SIG-M5 treated with dmso at 0.1 percent for 504 hours (cell line): ENCODE measurements at regions not wholly inside any gene's neighbourhood (a gene's known extent, or its start where the extent isn't known, plus 50 kb on each side); places are given as distances from the start of the nearest gene placed in this dataset.
"Not testable (repeated sequence)": the region's sequence is repeated elsewhere in the genome, so short reads cannot be mapped to it uniquely, and the experiment has no call there.

ENCODE experiments used
- DNase-seq: peaks from one replicate; lab custom pipeline; 2025; ENCODE audit not compliant: unreplicated experiment; lab: John Stamatoyannopoulos, UW

DNA sequence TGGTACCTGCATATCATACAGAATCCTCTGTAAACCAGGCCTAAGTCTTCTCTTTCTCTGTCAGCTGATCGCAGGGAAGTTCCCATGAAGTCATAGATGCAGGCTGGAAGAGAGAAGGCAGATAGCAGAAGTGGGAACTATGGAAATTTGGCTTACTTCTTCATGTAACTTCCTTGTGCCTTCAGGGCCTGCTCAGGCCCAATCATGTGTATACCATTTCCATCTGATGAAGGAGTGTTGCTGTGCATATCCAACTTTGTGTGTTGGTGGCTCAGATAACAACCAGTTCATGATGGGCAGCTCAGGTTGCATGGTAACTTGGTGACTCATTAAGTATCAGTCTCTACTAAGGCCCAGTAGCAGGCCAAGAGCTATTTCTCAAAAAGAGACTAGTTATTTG, 53.1 kb upstream of the CEP295 start:
- no peak for DNase-seq

DNA sequence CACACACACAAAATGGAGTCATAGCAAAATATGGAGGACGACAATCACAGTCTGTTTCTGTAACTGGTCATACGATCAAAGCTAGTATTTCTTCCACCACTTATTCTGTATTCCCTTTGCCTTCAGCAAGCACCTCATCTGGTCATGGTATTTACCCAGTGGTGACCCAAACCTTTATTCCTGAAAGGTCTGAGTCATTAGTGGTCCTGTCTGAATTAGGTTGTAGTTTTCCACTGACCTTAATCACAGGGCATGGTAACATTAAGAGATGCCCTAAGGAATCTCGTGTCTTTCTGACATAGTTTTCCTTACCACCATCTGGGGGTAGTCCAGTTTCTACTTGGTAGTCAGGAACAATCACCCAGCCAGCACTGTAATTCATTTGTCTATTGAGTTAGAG, 54.8 kb upstream of the CEP295 start:
- DNase-seq: no peak

DNA sequence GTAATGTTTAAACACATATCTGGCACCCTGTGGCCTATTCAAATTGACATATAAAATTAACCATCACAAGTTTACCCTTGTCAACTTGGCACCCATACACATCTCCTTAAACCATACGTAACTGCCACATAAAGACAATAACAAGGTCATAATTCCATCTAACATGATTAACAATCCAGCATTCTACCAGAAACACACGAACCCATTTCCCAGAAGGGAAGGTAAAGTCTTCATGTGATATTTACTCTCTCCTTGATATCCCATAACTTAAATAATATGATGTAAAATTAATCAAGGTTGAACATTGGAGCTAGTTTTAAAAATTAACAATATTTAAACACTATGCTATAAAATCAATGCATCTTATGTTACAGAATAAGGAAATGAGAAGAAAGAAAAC, 55.2 kb upstream of the CEP295 start:
- DNase-seq: no peak

DNA sequence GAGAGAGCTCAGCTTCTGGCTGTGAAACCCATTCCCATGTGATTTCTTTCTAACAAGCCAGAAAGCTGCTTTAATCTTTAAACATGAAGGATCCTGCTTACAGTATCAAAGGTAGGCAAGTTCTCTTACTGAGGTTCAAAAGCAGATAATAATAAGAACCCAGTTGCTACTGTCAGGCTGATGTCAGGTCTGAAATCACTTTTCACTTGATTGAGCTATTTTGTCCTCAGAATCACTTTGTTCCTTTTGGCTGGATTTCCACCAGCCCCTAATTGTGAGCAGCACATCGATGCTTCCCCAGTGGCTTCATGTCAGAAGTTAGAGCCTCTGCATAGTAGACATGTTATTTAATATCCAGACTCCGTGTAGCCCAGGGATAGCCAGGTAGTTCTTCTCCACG, 55.8 kb upstream of the CEP295 start:
- no peak for DNase-seq

DNA sequence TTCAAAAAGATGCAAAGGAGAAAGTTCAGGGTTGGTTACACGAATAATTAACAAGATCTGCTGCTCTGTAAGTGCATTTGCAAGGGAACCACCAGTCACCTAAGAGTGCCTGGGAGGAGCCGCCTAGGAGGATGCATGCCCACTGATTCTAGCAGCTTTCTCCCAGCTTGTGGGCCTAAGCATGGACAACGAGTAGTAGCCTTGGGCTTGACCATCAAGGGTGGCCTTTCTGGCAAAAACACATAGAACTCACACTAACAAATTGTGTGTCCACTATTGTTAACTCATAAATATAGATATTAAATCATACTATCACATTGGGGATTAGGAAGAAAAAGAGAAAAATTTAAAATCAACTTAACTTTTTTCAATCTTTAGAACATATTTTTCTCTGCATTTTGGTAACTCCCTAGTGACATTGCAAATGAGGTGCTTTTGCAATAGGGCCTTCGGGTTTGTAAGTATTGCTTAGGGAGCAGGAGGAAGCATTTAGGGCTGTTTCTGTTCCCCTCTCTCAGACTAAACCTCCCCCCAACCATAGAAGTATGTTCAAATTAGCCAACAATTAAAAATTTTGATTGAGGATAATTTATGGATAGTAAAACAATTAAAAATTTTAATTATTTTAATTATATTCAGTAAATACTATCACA, 57.3 kb upstream of the CEP295 start:
- DNase-seq: peak; percentile 74

DNA sequence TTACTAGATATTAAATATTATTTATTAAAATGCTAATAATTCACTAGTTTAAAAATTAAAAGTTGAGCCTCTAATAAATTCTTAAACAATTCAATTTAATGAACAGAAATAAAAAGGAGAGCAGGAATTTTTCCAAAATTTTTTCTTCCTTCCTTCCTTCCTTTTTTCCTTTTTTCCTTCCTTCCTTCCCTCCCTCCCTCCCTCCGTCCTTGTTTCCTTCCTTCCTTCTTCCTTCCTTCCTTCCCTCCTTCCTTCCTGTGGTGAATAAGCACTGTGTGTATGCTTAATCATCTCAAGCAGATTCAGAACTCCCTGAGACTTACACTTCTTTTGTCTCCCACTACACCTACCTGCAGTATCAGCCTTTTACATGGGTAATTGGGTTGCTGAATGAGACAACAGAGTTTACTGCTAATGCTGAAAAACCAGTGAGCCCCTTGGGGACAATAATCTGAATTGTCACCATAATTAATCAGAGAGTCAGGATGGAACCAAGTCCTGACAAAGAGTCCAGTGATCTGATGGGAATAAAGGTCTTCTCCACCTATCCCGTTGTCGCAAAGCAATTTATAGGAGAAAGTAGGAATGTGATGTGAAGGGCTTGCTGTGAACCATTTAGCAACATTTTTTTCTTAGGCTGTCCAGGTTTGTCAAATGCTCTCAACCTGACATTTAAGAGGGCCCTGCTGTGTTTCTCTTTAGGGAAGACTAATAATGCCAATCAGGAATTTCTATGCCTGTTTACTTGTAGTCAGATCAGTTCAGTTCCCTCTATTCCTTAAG, 58.1 kb upstream of the CEP295 start:
- no peak for DNase-seq

DNA sequence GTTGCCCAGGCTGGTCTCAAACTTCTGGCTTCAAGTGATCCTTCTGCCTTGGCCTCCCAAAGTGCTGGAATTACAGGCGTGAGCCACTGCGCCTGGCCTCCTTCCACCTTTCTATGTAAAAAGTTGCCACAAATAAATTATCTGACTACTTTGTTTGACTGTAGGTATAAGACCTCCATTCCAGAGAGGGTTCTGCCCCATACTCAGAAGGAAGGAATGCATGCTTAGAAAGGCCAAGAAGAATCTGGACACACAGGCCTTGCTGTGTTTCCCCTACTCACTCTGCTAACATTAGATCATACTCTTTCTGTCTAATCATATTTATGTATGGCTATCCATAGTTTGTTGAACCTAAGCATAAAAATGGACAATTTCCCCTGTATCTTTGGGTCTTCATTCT, 53.0 kb upstream of the SMCO4 start:
- not testable (repeated sequence) for DNase-seq
